Endodermal cell (in vitro differentiated cells): ENCODE measurements at regions not wholly inside any gene's neighbourhood (a gene's known extent, or its start where the extent isn't known, plus 50 kb on each side); places are given as distances from the start of the nearest gene placed in this dataset.

Experiments used
- DNase-seq: peaks from one replicate; pipeline ENCODE4 v3.0.0-alpha.2; 2017
- H3K27ac ChIP-seq: 2 replicates; pipeline ENCODE4 v1.5.1; 2013; ENCODE audit warnings: mild to moderate bottlenecking, low read depth, low read length, moderate library complexity
- H3K27me3 ChIP-seq: 2 replicates; pipeline ENCODE4 v1.6.1; 2013; ENCODE audit warnings: mild to moderate bottlenecking, low read length, moderate library complexity; ENCODE audit not compliant: insufficient read depth, control insufficient read depth, poor library complexity, severe bottlenecking
- H3K36me3 ChIP-seq: 2 replicates; pipeline ENCODE4 v1.7.0; 2013; ENCODE audit warnings: mild to moderate bottlenecking, low read length, moderate library complexity; ENCODE audit not compliant: control insufficient read depth, insufficient read depth
- H3K4me1 ChIP-seq: one replicate; pipeline ENCODE4 v1.7.0; 2013; ENCODE audit warnings: low read length; ENCODE audit not compliant: control insufficient read depth, insufficient read depth
- H3K4me3 ChIP-seq: 2 replicates; pipeline ENCODE4 v1.5.1; 2013; ENCODE audit warnings: mild to moderate bottlenecking, low read length, moderate library complexity
- H3K9ac ChIP-seq: 2 replicates; pipeline ENCODE4 v1.6.1; 2013; ENCODE audit warnings: mild to moderate bottlenecking, low read length, moderate library complexity; ENCODE audit not compliant: poor library complexity, severe bottlenecking; ENCODE audit errors: extremely low read depth
- H3K9me3 ChIP-seq: 2 replicates; pipeline ENCODE4 v1.6.1; 2013; ENCODE audit warnings: mild to moderate bottlenecking, low read length, moderate library complexity; ENCODE audit not compliant: control insufficient read depth
- H3K27ac Mint-ChIP-seq: 2 replicates; pipeline ENCODE4 v1.8.0; 2020; ENCODE audit warnings: mixed read lengths
- H3K27me3 Mint-ChIP-seq: 2 replicates; pipeline ENCODE4 v1.8.0; 2021; ENCODE audit warnings: mild to moderate bottlenecking, mixed read lengths; ENCODE audit not compliant: insufficient read depth
- H3K36me3 Mint-ChIP-seq: 2 replicates; pipeline ENCODE4 v1.8.0; 2020; ENCODE audit warnings: low read depth, mixed read lengths
- H3K4me1 Mint-ChIP-seq: 2 replicates; pipeline ENCODE4 v1.8.0; 2020; ENCODE audit warnings: mixed read lengths
- H3K4me3 Mint-ChIP-seq: 2 replicates; pipeline ENCODE4 v1.8.0; 2020; ENCODE audit warnings: mild to moderate bottlenecking, moderate library complexity, mixed read lengths
- H3K9me3 Mint-ChIP-seq: 2 replicates; pipeline ENCODE4 v1.8.0; 2020; ENCODE audit warnings: mild to moderate bottlenecking, mixed read lengths
- CTCF ChIP-seq: fragments of 200-600 bp; sonication (generic); conservative IDR thresholded peaks from 2 replicates; pipeline ENCODE4 v1.5.0; 2021; ENCODE audit warnings: antibody characterized with exemption, mild to moderate bottlenecking
- WGBS, 2 experiments: methylation state at CpG; one replicate each; pipeline versions ENCODE4 v1.1.5 to v1.1.7; 2013; ENCODE audit warnings: missing lambda C conversion rate in 2 of 2, mixed read lengths in 1 of 2; ENCODE audit not compliant: insufficient coverage in 1 of 2, insufficient read length in 1 of 2; 5-methylcytosine and 5-hydroxymethylcytosine counted together

GRCh38 chr1:106793651-106794050 lies 262.8 kb upstream of the PRMT6 start:
- Mint-ChIP-seq H3K27me3 (no peaks in the 10 kb centered on the region), H3K4me1 (no peaks in the 10 kb centered on the region), H3K36me3 (no peaks in the 10 kb centered on the region), H3K4me3 (no peak overlapping the region), H3K9me3 (no peaks in the 10 kb centered on the region), H3K27ac (no peak overlapping the region)
- TF ChIP-seq CTCF: no peak
- H3K9me3 ChIP-seq: no peaks in the 10 kb centered on the region
- no peak for DNase-seq
- WGBS, 2 experiments: 89 to 100% methylated on average over 1 to 2 of the region's 2 CpGs
- H3K27me3 ChIP-seq: no peaks in the 10 kb centered on the region
- no peak overlapping the region for H3K9ac ChIP-seq
- H3K27ac ChIP-seq: no peak overlapping the region
- no peaks in the 10 kb centered on the region for H3K36me3 ChIP-seq
- no peaks in the 10 kb centered on the region for H3K4me1 ChIP-seq
- H3K4me3 ChIP-seq: no peak overlapping the region

GRCh38 chr1:106798991-106799390 lies 257.5 kb upstream of the PRMT6 start:
- no peak for TF ChIP-seq CTCF
- no peaks in the 10 kb centered on the region for H3K9me3 ChIP-seq
- 83 to 95% methylated on average over 1 to 4 of the region's 4 CpGs for WGBS, 2 experiments
- no peak overlapping the region for H3K4me3 Mint-ChIP-seq
- no peak for DNase-seq
- H3K27me3 ChIP-seq: no peaks in the 10 kb centered on the region
- no peaks in the 10 kb centered on the region for H3K9me3 Mint-ChIP-seq
- H3K4me3 ChIP-seq: no peak overlapping the region
- no peaks in the 10 kb centered on the region for H3K4me1 Mint-ChIP-seq
- H3K27ac Mint-ChIP-seq: no peak overlapping the region
- no peaks in the 10 kb centered on the region for H3K27me3 Mint-ChIP-seq
- no peak overlapping the region for H3K27ac ChIP-seq
- no peaks in the 10 kb centered on the region for H3K36me3 Mint-ChIP-seq
- H3K4me1 ChIP-seq: no peaks in the 10 kb centered on the region
- no peak overlapping the region for H3K9ac ChIP-seq
- no peaks in the 10 kb centered on the region for H3K36me3 ChIP-seq

GRCh38 chr1:106802181-106802580 lies 254.3 kb upstream of the PRMT6 start:
- no peak overlapping the region for H3K4me3 Mint-ChIP-seq
- no peak overlapping the region for H3K27ac Mint-ChIP-seq
- WGBS, 2 experiments: 96% methylated on average over 1 of the region's 1 CpG; no CpG with 5 or more reads in 1 of the 2 experiments
- Histone ChIP-seq H3K36me3 (no peaks in the 10 kb centered on the region), H3K27me3 (no peaks in the 10 kb centered on the region), H3K9ac (no peak overlapping the region), H3K4me3 (no peak overlapping the region), H3K27ac (no peak overlapping the region), H3K9me3 (no peaks in the 10 kb centered on the region), H3K4me1 (no peaks in the 10 kb centered on the region)
- DNase-seq: no peak
- H3K27me3 Mint-ChIP-seq: no peaks in the 10 kb centered on the region
- H3K4me1 Mint-ChIP-seq: no peaks in the 10 kb centered on the region
- H3K9me3 Mint-ChIP-seq: no peaks in the 10 kb centered on the region
- no peak for TF ChIP-seq CTCF
- no peaks in the 10 kb centered on the region for H3K36me3 Mint-ChIP-seq
